Breast epithelium (tissue), 4 donors: ENCODE measurements at regions not wholly inside any gene's neighbourhood (a gene's known extent, or its start where the extent isn't known, plus 50 kb on each side); places are given as distances from the start of the nearest gene placed in this dataset.

Experiments used
- DNase-seq, 2 donors: peaks; one replicate each; pipeline ENCODE4 v3.0.0-alpha.2; 2019; ENCODE audit warnings: low spot score in 2 of 2
- H3K27ac ChIP-seq, 2 donors: fragments of 200-600 bp; sonication (generic) in 1 of 2; one replicate each; pipeline ENCODE4 v1.5.1; 2016 to 2019; ENCODE audit warnings: mild to moderate bottlenecking in 1 of 2
- H3K27me3 ChIP-seq, 2 donors: fragments of 200-600 bp; sonication (generic) in 1 of 2; one replicate each; pipeline versions ENCODE4 v1.5.1 to v1.6.0; 2017 to 2019; ENCODE audit warnings: control low read depth in 1 of 2, mild to moderate bottlenecking in 1 of 2
- H3K36me3 ChIP-seq: fragments of 200-600 bp; one replicate; pipeline ENCODE4 v1.5.1; 2019
- H3K4me1 ChIP-seq, 2 donors: fragments of 200-600 bp; sonication (generic); one replicate each; pipeline ENCODE4 v1.5.1; 2016 to 2019; ENCODE audit warnings: control low read depth in 1 of 2
- H3K4me3 ChIP-seq, 3 donors: fragments of 200-600 bp; sonication (generic); 1 replicate in 2 of 3; 2 replicates in 1 of 3; pipeline ENCODE4 v1.5.1; 2016 to 2019; ENCODE audit warnings: mild to moderate bottlenecking in 3 of 3, moderate library complexity in 2 of 3
- H3K9me3 ChIP-seq, 2 donors: fragments of 200-600 bp; sonication (generic) in 1 of 2; one replicate each; pipeline ENCODE4 v1.5.1; 2016 to 2019; ENCODE audit warnings: control low read depth in 1 of 2
- CTCF ChIP-seq, 3 donors: fragments of 450-650 bp; IDR thresholded peaks; one replicate each; pipeline ENCODE4 v1.5.1; 2016 to 2017; ENCODE audit warnings: antibody characterized with exemption in 3 of 3, mild to moderate bottlenecking in 3 of 3, moderate library complexity in 3 of 3
- POLR2A ChIP-seq: fragments of 450-650 bp; IDR thresholded peaks from one replicate; pipeline ENCODE4 v1.6.1; 2016; ENCODE audit warnings: antibody characterized with exemption, mild to moderate bottlenecking, moderate library complexity
- POLR2AphosphoS5 ChIP-seq, 3 donors: sonication (generic); formaldehyde crosslinking; IDR thresholded peaks; one replicate each; pipeline ENCODE4 v1.6.1; 2017; ENCODE audit warnings: antibody characterized with exemption in 3 of 3
- intact Hi-C: fragments of 100-400 bp; cut with DNase I; formaldehyde crosslinking; loops from one replicate; pipeline ENCODE4 v1.15.1; 2023; ENCODE audit warnings: low total_unique reads

- TF ChIP-seq CTCF (IDR thresholded peaks at IDR 0.05), result no peak
- TF ChIP-seq POLR2AphosphoS5 (IDR thresholded peaks at IDR 0.05), result no peak
- Histone ChIP-seq H3K27ac (no peak overlapping the region), H3K27me3 (no peaks in the 10 kb centered on the region), H3K36me3 (no peaks in the 10 kb centered on the region), H3K4me1 (no peaks in the 10 kb centered on the region), H3K4me3 (no peak overlapping the region), H3K9me3 (no peaks in the 10 kb centered on the region)
- intact Hi-C loops, result no loop called here
- DNase-seq, result no peak
Measured at GRCh38 chr13:67792151-67792676, 562.1 kb upstream of the PCDH9 start.

- intact Hi-C loops, result no loop called here
- Histone ChIP-seq H3K4me3 (no peak overlapping the region), H3K36me3 (no peaks in the 10 kb centered on the region), H3K4me1 (no peaks in the 10 kb centered on the region), H3K27ac (no peak overlapping the region), H3K9me3 (no peaks in the 10 kb centered on the region), H3K27me3 (no peaks in the 10 kb centered on the region)
- DNase-seq, result no peak
- no peak for TF ChIP-seq POLR2A
- TF ChIP-seq CTCF (IDR thresholded peaks at IDR 0.05), result no peak
- no peak for TF ChIP-seq POLR2AphosphoS5 (IDR thresholded peaks at IDR 0.05)
Measured at GRCh38 chr13:67791047-67791446, 560.9 kb upstream of the PCDH9 start.

- Histone ChIP-seq H3K36me3 (no peaks in the 10 kb centered on the region), H3K9me3 (no peaks in the 10 kb centered on the region), H3K27ac (no peak overlapping the region), H3K4me1 (no peaks in the 10 kb centered on the region), H3K4me3 (no peak overlapping the region), H3K27me3 (no peaks in the 10 kb centered on the region)
- TF ChIP-seq POLR2A (no peak), POLR2AphosphoS5 (IDR thresholded peaks at IDR 0.05) (no peak), CTCF (IDR thresholded peaks at IDR 0.05) (no peak)
- DNase-seq, result no peak
- intact Hi-C loops, result no loop called here
Measured at GRCh38 chr13:67776151-67776550, 546.0 kb upstream of the PCDH9 start.

GRCh38 chr13:67775359-67775758, 545.2 kb upstream of the PCDH9 start:
- intact Hi-C loops, result no loop called here

More at GRCh38 chr13:67775359-67775758, 545.2 kb upstream of the PCDH9 start:
- Histone ChIP-seq H3K4me1 (no peaks in the 10 kb centered on the region), H3K27me3 (no peaks in the 10 kb centered on the region), H3K9me3 (no peaks in the 10 kb centered on the region), H3K36me3 (no peaks in the 10 kb centered on the region), H3K4me3 (no peak overlapping the region), H3K27ac (no peak overlapping the region)
- TF ChIP-seq CTCF (IDR thresholded peaks at IDR 0.05) (no peak), POLR2AphosphoS5 (IDR thresholded peaks at IDR 0.05) (no peak), POLR2A (no peak)
- no peak for DNase-seq
